Head of caudate nucleus (tissue), 42 donors: ENCODE measurements at regions not wholly inside any gene's neighbourhood (a gene's known extent, or its start where the extent isn't known, plus 50 kb on each side); places are given as distances from the start of the nearest gene placed in this dataset.
A peak's percentile ranks its signal among the peaks of the same experiment; 100 is the strongest.
"Not testable (repeated sequence)": the region's sequence is repeated elsewhere in the genome, so short reads cannot be mapped to it uniquely, and the experiment has no call there.

Experiments used
- DNase-seq, 42 donors: peaks; one replicate each; pipeline versions ENCODE4 v3.0.0 to v3.0.0-alpha.2; 2020 to 2021; ENCODE audit warnings: mixed read lengths in 7 of 42
- intact Hi-C: fragments of 100-400 bp; cut with DNase I; formaldehyde crosslinking; loops from one replicate; pipeline ENCODE4 v1.15.0; 2022

DNA sequence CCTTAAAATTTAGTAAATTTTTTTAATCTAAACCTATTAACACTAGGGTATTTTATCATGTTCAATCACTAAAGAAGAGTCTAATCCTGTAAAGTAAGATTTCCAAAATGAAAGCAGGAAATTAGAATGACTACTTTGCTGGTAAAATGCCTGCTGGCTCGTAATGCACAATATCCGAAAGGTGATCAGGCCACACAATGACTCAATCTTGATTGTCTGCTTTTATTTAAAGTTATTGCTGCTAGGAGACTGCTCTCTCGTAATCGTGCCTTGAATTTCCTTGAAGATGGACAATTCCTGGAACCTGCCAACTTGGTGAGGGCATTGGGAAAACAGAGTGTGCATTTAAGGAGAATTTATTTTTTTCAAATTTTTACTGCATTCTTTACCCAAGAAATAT is 1786.5 kb upstream of the RAG2 start:
- intact Hi-C loops = no loop called here
- no peak for DNase-seq

DNA sequence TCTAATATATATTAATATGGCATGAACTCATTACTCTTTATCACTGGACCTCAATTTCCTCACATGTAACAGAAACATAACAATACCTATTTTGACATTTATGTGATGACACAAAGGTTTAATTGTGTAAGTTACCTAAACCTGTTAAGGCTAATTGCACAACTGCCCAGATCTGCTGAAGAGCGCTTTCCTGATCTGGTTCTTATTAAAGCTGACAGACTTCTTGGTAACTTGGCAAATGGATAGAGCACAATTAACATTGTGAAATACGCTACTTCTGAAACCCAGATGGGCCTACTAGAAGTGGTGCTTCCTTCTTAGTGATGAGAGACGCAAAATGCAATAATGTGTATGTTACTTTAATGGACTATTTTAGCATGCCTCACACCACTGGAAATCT is 1767.2 kb upstream of the RAG2 start:
- DNase-seq = no peak
- intact Hi-C loops = no loop called here

DNA sequence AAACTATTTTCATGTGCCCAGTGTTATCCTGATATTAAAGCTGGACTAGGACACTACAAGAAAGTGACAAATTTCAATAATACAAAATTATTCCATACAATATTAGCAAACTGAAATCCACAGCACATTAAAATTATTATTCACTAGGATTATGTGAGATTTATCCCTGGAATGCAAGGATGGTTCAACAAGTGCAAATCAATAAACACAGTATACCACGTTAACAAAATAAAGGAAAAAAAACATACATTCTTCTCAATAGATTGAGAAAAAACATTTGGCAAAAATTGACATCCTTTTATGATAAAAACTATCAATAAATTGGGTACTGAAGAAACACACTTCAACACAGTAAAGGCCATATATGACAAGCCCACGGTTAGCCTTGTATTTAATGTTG is 1758.2 kb upstream of the RAG2 start:
- no peak for DNase-seq
- intact Hi-C loops = no loop called here

DNA sequence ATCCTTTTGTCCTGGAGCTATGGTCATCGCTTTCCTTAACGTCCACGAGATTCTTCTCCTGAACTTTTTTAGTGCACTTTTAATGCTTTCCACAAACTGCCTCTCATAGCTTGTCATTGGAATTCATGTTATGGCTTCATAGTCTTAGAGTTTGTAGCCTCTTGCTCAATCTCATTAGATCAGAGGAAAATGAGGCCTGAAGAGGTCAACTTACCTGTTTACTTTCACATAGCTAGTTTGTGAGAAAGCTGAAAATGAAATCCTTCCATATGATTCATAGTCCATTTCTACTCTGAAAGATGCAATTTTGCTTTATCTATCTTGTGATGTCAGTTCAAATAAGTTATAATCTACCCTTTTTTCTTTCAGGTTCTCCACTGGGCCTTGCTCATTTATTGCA is 1747.2 kb upstream of the RAG2 start:
- intact Hi-C loops = no loop called here
- DNase-seq = no peak

DNA sequence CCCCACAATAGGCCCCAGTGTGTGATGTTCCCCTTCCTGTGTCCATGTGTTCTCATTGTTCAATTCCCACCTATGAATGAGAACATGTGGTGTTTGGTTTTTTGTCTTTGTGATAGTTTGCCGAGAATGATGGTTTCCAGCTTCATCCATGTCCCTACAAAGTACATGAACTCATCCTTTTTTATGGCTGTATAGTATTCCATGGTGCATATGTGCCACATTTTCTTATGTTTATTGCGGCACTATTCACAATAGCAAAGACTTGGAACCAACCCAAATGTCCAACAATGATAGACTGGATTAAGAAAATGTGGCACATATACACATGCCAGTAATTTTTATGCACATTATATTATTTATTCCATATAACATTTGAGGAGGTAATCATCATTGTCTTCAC is 1743.6 kb upstream of the RAG2 start:
- DNase-seq, intact Hi-C loops: not testable (repeated sequence)

DNA sequence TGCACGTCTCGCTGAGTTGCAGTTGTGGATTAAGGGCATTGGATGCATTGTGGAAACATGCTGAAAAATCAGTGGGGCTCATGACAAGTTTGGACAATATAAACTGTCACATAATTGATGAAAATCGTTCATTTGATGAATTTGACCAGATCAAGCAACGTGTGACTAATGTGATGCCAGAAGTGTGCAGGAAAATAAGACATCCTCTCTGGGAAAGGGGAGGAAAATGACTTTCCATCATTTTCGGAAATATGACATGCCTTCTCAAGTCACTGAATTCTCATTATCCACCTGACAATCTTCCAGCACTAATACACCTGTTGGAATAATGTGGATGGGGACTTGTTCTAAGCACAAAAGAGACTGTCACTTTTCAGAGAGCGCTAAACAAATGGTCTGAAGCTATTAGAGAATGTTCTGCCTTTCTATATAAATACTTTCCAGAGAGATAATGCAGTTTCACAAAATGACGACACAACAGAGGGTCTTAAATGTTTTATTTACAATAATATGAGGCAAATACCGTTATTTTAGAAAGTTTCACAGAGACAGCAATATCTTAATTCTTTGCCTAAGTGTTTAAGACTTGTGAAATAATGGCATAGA is 1741.9 kb upstream of the RAG2 start:
- intact Hi-C loops = no loop called here
- no peak for DNase-seq

DNA sequence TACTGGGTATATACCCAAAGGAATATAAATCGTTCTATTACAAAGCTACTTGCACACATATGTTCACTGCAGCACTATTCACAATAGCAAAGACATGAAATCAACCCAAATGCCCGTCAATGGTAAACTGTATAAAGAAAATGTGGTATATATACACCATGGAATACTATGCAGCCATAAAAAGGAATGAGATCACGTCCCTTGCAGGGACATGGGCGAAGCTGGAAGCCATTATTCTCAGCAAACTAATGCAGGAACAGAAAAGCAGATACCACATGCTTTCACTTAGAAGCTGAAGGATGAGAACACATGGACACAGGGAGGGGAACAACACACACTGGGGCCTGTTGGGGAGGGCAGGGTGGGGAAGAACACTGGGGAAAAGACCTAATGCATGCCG is 1740.0 kb upstream of the RAG2 start:
- DNase-seq, intact Hi-C loops: not testable (repeated sequence)

DNA sequence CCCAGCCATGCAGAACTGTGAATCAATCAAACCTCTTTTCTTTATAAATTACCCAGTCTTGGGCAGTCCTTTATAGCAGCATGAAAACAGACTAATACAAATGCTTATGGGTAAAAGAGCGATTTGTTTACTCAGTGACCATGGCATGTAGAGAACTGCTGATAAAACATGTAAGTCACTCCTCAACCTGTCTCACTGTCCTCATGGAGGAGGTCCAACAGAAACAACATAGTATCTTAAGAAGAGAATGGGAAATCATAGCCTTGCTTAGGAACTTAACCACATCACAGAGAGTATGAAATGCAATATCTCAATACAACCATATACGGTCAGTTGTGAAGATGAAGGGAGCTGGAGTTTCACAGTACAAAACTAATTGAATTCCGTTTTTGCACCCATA is 1734.0 kb upstream of the RAG2 start:
- intact Hi-C loops = no loop called here
- no peak for DNase-seq

DNA sequence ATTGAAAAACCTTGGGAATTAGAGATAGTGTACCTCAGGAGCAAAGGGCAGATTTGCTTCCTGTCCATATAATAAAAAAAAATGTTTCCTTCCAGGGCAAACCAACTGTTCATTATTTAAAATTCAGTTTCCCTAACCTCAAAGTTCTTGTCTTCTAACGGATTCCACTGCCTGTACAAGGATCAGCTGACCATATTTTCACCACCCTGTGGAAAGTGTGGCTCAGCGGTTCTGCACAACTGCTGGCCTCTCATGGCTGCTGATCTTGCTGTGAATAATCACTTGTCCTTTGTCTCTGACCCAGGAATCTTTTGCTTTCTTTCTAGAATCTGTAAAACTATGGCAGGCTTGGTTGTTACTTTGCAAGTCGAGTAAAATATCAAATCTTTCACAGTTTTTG is 1732.5 kb upstream of the RAG2 start:
- DNase-seq = no peak
- intact Hi-C loops = no loop called here

DNA sequence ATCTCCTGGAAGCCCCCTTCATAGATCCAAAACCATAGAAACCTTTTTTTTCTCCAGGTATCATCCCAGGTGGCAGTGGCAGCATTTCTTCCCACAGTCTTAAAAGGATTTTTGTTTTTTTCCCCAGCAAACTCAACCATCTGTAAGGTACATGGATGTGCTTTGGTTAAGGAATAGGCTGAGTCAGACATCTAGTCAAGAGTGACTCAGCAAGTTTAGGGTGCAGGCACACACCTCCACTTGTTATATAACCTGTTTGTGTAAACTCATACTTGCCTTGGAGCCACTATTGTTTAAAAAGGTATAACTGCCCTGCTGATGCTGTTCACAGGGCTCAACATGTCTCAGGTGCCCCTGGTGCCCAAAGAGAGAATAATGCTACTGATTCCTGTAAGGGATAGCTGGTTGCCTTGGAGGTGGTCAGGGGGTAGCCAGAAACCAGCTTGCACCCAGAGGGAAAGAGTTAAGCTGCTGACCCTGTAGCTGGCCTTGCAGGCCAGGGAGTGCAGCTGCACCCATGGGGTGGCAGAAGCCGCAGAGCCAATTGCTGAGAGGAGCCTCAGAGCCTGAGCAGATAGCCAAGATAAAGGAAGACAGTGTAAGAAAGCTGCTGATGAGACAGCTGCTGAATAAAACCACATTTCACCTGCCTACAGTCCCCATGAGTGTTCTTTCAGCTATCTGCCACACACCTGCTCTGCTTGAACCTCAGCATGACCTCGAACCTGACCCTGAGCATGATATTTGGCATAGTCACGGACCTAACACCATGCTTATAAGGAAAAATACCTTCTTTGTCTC is 1726.1 kb upstream of the RAG2 start:
- intact Hi-C loops = no loop called here
- DNase-seq = peak in 5 of 42 donors; percentile 2 to 37 (median 16)

DNA sequence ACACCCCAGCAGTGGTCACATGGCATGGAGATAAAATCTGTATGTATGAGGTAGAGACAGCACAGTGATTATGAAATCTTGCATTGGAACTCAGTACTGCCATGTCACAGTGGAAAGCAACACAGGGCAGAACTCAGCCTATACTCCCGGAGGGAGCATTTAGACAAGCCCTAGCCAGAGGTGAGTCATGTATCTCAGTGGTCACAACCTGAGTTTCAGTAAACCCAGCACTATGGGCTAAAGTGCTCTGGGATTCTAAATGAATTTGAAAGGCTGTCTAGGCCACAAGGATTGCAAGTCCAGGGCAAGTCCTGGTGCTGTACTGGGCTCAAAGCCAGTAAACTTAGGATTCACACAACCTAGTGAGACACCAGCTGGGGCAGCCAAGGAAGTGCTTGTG is 1717.1 kb upstream of the RAG2 start:
- no peak for DNase-seq
- intact Hi-C loops = no loop called here

DNA sequence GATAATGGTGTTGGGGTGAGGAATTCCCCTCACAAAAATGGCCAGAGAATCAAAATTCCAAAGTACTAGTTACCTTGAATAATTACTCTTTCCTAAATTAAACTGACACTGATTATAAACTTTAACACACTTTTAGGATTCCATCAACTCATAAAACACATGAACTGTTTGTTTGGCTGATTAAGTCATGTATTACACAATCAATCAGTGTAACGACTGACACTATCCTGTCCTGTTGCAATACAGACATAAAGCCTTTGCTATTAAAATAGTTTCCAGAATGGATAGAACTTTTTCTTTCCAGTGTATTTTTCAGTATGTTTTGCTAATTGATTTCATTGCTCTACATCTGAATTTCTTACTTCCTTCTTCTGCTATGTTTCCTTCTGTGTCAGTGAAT is 1709.4 kb upstream of the RAG2 start:
- no peak for DNase-seq
- intact Hi-C loops = no loop called here

DNA sequence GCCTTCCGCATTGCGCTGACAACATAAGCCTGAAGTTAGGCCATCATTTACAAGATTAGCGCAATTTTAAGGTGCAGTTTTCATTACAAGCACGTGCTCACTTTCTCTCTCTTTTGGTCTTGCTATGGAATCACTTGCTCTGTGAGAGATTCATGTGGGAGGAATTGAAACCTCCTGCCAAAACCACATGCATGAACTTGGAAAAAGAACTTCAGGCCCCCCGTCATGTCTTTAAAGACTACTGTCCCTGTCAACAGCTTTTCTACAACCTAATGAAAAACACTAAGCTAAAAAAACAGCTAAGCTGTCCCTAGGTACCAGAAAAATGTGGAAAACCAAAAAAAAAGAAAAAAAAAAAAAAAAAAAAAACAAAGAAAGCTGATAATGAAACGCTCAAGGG is 1707.6 kb upstream of the RAG2 start:
- intact Hi-C loops = no loop called here
- no peak for DNase-seq

DNA sequence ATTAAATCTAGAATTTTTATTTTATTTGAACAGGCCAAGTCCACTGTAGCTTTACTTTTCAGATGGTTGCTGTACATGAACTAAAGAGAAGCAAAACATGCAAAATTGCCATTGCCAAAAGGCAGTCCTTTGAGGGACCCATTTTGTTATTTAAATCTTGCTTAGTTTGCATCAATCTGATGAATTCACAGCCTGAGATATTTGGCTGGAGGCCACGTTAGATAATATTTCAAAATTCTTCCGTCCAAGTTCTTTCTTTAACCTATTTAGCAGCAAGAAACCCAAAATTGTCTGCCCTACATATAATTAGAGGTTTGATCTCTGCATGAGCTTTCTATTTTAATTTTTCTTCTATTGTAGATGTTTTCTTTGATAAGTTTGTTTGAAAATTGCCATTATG is 1706.9 kb upstream of the RAG2 start:
- no peak for DNase-seq
- intact Hi-C loops = no loop called here

DNA sequence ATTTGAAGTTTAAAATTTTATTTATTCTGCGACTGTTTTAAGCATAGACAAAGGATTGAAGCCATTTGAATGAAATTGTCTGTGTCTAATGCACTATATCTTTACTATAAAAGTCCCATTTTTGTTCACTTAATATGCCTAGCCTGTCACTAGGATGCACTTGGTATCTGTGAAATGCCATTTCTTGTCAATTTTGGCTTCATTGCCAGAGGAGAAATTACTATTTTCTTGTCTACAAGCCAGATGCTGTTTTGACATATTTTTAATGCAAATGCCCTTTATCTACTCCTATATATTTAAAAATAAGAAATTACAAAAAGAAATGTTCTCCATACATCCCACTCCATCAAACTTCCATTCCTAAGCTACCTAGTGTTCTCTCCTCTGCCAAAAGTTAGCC is 1704.5 kb upstream of the RAG2 start:
- intact Hi-C loops = no loop called here
- DNase-seq = no peak

DNA sequence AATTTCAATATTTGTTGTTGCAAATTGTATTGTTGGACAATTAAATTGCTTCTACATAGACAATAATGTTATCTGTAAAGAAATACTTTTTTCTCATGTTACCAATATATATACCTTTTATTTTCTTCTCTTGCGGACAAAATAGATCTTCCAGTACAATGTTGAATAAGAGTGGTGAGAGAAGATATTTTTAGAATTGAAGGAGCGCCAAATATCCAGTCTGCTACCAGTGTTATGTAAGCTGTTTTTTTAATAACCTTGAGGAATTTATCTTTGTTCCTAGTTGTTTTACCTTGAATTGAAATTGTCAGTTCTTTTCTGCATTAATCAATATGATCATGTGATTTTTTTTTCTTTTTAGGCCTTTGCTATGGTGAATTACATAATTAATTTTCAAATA is 1702.5 kb upstream of the RAG2 start:
- no peak for DNase-seq
- intact Hi-C loops = no loop called here

DNA sequence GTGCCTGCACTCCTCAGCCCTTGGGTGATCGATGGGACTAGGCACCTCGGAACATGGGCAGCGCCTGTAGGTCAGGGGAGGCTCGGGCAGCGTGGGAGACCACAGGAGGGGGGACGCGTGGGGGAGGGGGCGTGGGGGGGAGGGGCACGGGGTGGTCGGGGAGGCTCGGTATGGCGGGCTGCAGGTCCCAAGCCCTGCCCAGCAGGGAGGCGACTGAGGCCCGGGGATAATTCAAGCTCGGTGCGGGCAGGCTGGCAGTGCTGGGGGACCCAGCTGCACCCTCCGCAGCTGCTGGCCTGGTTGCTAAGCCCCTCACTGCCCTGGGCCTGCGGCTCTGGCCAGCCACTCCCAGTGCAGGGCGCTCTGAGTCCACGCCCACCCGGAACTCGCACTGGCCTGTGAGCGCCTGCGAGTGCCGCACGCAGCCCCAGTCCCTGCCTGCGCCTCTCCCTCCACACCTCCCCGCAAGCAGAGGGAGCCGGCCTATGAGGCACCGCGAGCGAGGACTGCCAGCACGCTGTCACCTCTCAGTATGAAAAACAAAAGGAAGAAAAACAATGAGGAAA is 1698.3 kb upstream of the RAG2 start:
- no peak for DNase-seq
- intact Hi-C loops = no loop called here

DNA sequence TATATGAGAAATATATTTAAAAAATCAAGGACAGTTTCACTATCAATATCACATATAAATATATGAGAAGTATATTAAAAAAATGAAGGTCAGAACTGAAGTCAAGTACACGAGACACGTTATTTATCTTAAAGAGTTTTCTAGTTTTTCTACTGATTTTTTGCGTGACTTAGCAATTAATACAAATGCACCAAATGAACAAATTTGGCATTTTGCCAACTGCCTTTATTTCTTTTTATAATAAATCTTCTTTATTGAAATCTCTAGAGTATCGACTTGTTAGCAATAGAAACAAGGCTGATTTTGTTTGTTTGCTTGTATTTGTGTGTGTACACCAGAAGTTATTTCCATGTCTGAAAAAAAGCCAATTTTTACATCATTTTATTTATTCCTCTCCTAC is 1684.7 kb upstream of the RAG2 start:
- DNase-seq = no peak
- intact Hi-C loops = no loop called here

DNA sequence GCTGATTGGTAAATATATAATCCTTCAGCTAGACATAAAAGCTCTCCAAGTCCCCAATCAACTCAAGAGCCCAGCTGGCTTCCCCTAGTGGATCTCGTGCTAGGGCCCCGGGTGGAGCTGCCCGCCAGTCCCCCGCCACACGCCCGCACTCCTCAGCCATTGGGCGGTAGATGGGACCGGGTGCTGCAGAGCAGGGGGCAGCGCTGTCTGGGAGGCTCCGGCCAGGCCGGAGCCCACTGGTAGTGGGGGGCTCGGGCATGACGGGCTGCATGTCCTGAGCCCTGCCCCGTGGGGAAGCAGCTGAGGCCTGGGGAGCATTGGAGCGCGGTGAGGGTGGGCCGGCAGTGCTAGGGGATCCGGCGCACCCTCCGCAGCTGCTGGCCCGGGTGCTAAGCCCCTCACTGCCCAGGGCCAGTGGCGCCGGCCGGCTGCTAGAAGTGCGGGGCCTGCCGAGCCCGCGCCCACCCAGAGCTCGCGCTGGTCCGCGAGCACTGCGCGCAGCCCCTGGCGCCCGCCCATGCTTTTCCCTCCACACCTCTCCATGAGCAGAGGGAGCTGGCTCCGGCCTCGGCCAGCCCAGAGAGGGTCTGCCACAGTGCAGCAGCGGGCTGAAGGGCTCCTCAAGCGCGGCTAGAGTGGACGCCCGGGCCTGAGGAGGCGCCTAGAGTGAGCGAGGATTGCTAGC is 1680.6 kb upstream of the RAG2 start:
- intact Hi-C loops = no loop called here
- no peak for DNase-seq

DNA sequence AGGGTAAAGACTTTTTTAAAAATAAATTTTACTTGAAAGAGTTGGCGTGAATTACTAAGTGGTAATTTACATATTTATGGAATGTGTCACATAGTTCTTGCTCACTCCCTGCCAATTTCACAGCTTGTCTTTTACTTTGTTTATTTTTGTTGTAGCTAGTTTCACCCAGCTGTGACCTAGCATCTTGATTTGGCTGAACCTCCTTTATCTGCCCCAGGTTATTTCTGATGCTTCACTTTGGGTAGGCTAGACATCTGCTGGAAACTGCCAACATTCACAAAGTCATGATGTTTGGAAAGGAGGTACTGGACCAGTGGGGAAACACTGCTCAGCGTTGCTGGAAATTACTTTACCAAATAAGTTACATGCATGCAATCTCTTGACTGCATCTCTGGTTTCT is 1676.0 kb upstream of the RAG2 start:
- intact Hi-C loops = no loop called here
- no peak for DNase-seq
